CD4-positive, alpha-beta T cell (primary cell): ENCODE measurements at regions not wholly inside any gene's neighbourhood (a gene's known extent, or its start where the extent isn't known, plus 50 kb on each side); places are given as distances from the start of the nearest gene placed in this dataset.

ENCODE experiments used
- ATAC-seq: fragments of 200-7000 bp; cut with Tn5 transposase; one replicate; pipeline ENCODE4 v1.10.0; 2022; ENCODE audit warnings: mild to moderate bottlenecking; ENCODE audit not compliant: poor library complexity
- CTCF ChIA-PET: fragments of 350-600 bp; sonication (Branson Sonifier 250); formaldehyde crosslinking; loops from one replicate; lab custom pipeline; 2021; ENCODE audit warnings: antibody characterized with exemption, inconsistent platforms; lab: Charles Lee
- POLR2A ChIA-PET: fragments of 350-600 bp; sonication (Branson Sonifier 250); formaldehyde crosslinking; loops from one replicate; lab custom pipeline; 2021; ENCODE audit warnings: antibody characterized with exemption, inconsistent platforms; lab: Charles Lee
- DNase-seq, 14 experiments: peaks; one replicate each; pipeline ENCODE4 v3.0.0-alpha.2; 2013 to 2020; ENCODE audit warnings: mixed read lengths in 2 of 14
- H3K27ac ChIP-seq, 2 donors: one replicate each; pipeline versions ENCODE4 v1.5.1 to v1.7.0; 2013; ENCODE audit warnings: low read length in 2 of 2, low read depth in 1 of 2, mild to moderate bottlenecking in 1 of 2
- H3K27me3 ChIP-seq, 2 experiments: 1 replicate in 1 of 2; 2 replicates in 1 of 2; pipeline versions ENCODE4 v1.6.1 to v1.7.0; 2013; ENCODE audit warnings: low read length in 2 of 2, control low read depth in 1 of 2, mild to moderate bottlenecking in 1 of 2, moderate library complexity in 1 of 2; ENCODE audit not compliant: insufficient read depth in 2 of 2, control insufficient read depth in 1 of 2
- H3K36me3 ChIP-seq: one replicate; pipeline ENCODE4 v1.6.1; 2013; ENCODE audit warnings: low read length, control low read depth; ENCODE audit not compliant: insufficient read depth
- H3K4me1 ChIP-seq: one replicate; pipeline ENCODE4 v1.6.1; 2013; ENCODE audit warnings: low read length, control low read depth; ENCODE audit not compliant: insufficient read depth
- H3K4me3 ChIP-seq: one replicate; pipeline ENCODE4 v1.5.1; 2013; ENCODE audit warnings: mild to moderate bottlenecking, low read length, moderate library complexity
- H3K9me3 ChIP-seq, 2 experiments: 1 replicate in 1 of 2; 2 replicates in 1 of 2; pipeline versions ENCODE4 v1.6.1 to v1.7.0; 2013; ENCODE audit warnings: low read length in 2 of 2, mild to moderate bottlenecking in 2 of 2, control low read depth in 1 of 2, moderate library complexity in 1 of 2; ENCODE audit not compliant: control insufficient read depth in 1 of 2, insufficient read depth in 1 of 2
- H3K27ac Mint-ChIP-seq: one replicate; pipeline ENCODE4 v1.8.0; 2020; ENCODE audit warnings: mixed read lengths
- H3K27me3 Mint-ChIP-seq: one replicate; pipeline ENCODE4 v1.8.0; 2021; ENCODE audit warnings: mixed read lengths
- H3K36me3 Mint-ChIP-seq: one replicate; pipeline ENCODE4 v1.8.0; 2021; ENCODE audit warnings: low read depth, mixed read lengths
- H3K4me1 Mint-ChIP-seq: one replicate; pipeline ENCODE4 v1.8.0; 2021; ENCODE audit warnings: low read depth, mixed read lengths
- H3K4me3 Mint-ChIP-seq: one replicate; pipeline ENCODE4 v1.8.0; 2020; ENCODE audit warnings: mild to moderate bottlenecking, mixed read lengths
- H3K9me3 Mint-ChIP-seq: one replicate; pipeline ENCODE4 v1.8.0; 2020; ENCODE audit warnings: mixed read lengths
- intact Hi-C, 2 experiments: fragments of 100-400 bp; cut with DNase I in 1 of 2; cut with micrococcal nuclease in 1 of 2; formaldehyde crosslinking; loops; one replicate each; pipeline versions ENCODE4 v1.15.1 to v1.9.0; 2023 to 2025; cut with DNase I, micrococcal nuclease
- TF ChIP-seq, protein P1 (sequence below): fragments of 200-600 bp; IDR thresholded peaks from one replicate; pipeline ENCODE4 v1.8.0; 2022; ENCODE audit warnings: antibody characterized with exemption, mild to moderate bottlenecking

DNA sequence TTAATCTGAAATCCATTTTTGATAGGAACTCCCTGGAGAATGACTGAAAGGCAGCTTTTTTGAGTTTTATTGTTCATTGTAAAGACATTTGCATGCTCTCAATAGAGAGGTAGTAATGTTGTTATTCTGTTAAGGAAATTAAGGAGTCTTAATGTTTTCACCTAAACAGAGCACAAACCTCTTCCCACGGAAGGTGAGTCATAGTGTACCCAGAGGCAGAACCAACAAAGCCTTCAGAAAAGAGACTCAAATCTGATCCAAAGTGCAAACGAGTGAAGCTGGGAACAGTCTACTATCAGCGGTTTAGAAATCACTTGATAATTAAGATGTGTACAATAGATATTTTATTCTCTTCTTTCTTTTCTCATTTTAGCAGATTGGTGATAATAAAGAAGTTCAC, 470.5 kb downstream of the PLK2 start:
- Histone ChIP-seq H3K4me3 (no peak overlapping the region), H3K9me3 (no peaks in the 10 kb centered on the region), H3K27ac (no peak overlapping the region), H3K36me3 (no peaks in the 10 kb centered on the region), H3K27me3 (no peaks in the 10 kb centered on the region), H3K4me1 (no peaks in the 10 kb centered on the region)
- ATAC-seq (no peak), DNase-seq (no peak)
- CTCF ChIA-PET = no interaction called here
- Mint-ChIP-seq H3K9me3 (no peaks in the 10 kb centered on the region), H3K4me3 (no peak overlapping the region), H3K27me3 (no peaks in the 10 kb centered on the region), H3K4me1 (no peaks in the 10 kb centered on the region), H3K36me3 (no peaks in the 10 kb centered on the region), H3K27ac (no peak overlapping the region)
- POLR2A ChIA-PET = no interaction called here
- intact Hi-C loops = no loop called here
- TF ChIP-seq, protein P1, sequence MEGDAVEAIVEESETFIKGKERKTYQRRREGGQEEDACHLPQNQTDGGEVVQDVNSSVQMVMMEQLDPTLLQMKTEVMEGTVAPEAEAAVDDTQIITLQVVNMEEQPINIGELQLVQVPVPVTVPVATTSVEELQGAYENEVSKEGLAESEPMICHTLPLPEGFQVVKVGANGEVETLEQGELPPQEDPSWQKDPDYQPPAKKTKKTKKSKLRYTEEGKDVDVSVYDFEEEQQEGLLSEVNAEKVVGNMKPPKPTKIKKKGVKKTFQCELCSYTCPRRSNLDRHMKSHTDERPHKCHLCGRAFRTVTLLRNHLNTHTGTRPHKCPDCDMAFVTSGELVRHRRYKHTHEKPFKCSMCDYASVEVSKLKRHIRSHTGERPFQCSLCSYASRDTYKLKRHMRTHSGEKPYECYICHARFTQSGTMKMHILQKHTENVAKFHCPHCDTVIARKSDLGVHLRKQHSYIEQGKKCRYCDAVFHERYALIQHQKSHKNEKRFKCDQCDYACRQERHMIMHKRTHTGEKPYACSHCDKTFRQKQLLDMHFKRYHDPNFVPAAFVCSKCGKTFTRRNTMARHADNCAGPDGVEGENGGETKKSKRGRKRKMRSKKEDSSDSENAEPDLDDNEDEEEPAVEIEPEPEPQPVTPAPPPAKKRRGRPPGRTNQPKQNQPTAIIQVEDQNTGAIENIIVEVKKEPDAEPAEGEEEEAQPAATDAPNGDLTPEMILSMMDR = no peak

DNA sequence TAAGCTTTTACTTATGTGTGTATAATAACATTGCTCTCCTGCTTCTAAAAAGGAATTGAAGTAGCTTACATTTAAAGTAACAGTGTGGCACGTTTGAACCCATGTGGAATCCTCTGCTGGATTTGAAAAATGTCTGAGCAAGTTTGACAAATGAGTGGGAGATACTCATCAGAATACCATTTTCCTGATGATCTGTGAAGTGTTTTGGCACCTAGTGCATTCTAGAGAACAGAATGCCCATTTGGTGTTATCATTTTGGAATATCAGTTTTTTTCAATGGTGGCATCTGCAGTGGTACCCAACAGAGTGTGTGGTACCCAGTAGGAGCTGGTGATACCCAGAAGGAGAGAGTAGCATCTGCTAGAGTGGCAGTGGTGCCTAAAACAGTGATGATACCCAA, 471.1 kb downstream of the PLK2 start:
- TF ChIP-seq, protein P1 = no peak
- Histone ChIP-seq H3K27ac (no peak overlapping the region), H3K4me1 (no peaks in the 10 kb centered on the region), H3K9me3 (no peaks in the 10 kb centered on the region), H3K27me3 (no peaks in the 10 kb centered on the region), H3K36me3 (no peaks in the 10 kb centered on the region), H3K4me3 (no peak overlapping the region)
- Mint-ChIP-seq H3K4me1 (no peaks in the 10 kb centered on the region), H3K27me3 (no peaks in the 10 kb centered on the region), H3K36me3 (no peaks in the 10 kb centered on the region), H3K4me3 (no peak overlapping the region), H3K9me3 (no peaks in the 10 kb centered on the region), H3K27ac (no peak overlapping the region)
- ChIA-PET POLR2A (no interaction called here), CTCF (no interaction called here)
- intact Hi-C loops = no loop called here
- DNase-seq (no peak), ATAC-seq (no peak)

DNA sequence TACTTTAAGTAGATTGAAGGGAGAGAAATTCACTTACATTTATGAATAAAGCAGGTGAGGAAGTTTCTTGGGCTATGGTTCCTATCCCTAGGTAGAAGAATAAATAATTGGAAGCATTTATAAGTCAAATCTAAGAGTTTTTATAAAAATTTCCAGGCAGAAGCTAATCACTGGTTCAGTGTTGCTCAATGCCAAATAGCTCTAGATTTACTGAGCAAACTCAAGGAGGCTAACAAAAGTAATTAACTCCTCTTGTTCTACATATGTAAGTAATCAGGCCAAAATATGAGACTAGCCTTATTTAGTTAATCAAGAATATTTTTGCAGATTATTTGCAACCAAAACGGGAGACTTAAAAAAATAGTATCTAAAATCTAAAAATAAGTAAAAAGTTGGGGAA, 472.3 kb downstream of the PLK2 start:
- no peaks in the 10 kb centered on the region for H3K36me3 Mint-ChIP-seq
- no peaks in the 10 kb centered on the region for H3K4me1 ChIP-seq

More for the DNA sequence above, 472.3 kb downstream of the PLK2 start:
- TF ChIP-seq, protein P1 = no peak
- POLR2A ChIA-PET = no interaction called here
- Mint-ChIP-seq H3K4me1 (no peaks in the 10 kb centered on the region), H3K4me3 (no peak overlapping the region), H3K27ac (no peak overlapping the region), H3K27me3 (no peaks in the 10 kb centered on the region), H3K9me3 (no peaks in the 10 kb centered on the region)
- intact Hi-C loops = no loop called here
- Histone ChIP-seq H3K27ac (no peak overlapping the region), H3K27me3 (no peaks in the 10 kb centered on the region), H3K36me3 (no peaks in the 10 kb centered on the region), H3K4me3 (no peak overlapping the region), H3K9me3 (no peaks in the 10 kb centered on the region)
- DNase-seq (no peak), ATAC-seq (no peak)
- CTCF ChIA-PET = no interaction called here
